H9 (cell line): ENCODE measurements at regions not wholly inside any gene's neighbourhood (a gene's known extent, or its start where the extent isn't known, plus 50 kb on each side); places are given as distances from the start of the nearest gene placed in this dataset.

Source experiments
- DNase-seq: peaks from one replicate; pipeline ENCODE4 v3.0.0-alpha.2; 2017
- H2AFZ ChIP-seq: one replicate; pipeline ENCODE4 v1.6.1; 2013; ENCODE audit warnings: mild to moderate bottlenecking, low read length, control low read depth, moderate library complexity
- H2AK5ac ChIP-seq: 2 replicates; pipeline ENCODE4 v1.6.1; 2013; ENCODE audit warnings: low read length, control low read depth, mixed read lengths; ENCODE audit not compliant: insufficient read length
- H2BK120ac ChIP-seq: one replicate; pipeline ENCODE4 v1.6.1; 2013; ENCODE audit warnings: low read depth, mild to moderate bottlenecking, low read length, control low read depth, inconsistent platforms; ENCODE audit not compliant: poor library complexity, severe bottlenecking
- H2BK12ac ChIP-seq: 2 replicates; pipeline ENCODE4 v1.6.1; 2013; ENCODE audit warnings: low read length, control low read depth, mixed read lengths, low read depth; ENCODE audit not compliant: insufficient read length
- H2BK15ac ChIP-seq: 2 replicates; pipeline ENCODE4 v1.6.1; 2013; ENCODE audit warnings: low read depth, low read length, control low read depth
- H2BK20ac ChIP-seq: one replicate; pipeline ENCODE4 v1.6.1; 2013; ENCODE audit warnings: low read depth, mild to moderate bottlenecking, low read length, control low read depth, inconsistent platforms; ENCODE audit not compliant: poor library complexity, severe bottlenecking
- H2BK5ac ChIP-seq: 2 replicates; pipeline ENCODE4 v1.6.1; 2013; ENCODE audit warnings: low read length, control low read depth, mixed read lengths; ENCODE audit not compliant: insufficient read length
- H3K14ac ChIP-seq: 2 replicates; pipeline ENCODE4 v1.6.1; 2013; ENCODE audit warnings: low read length, control low read depth; ENCODE audit not compliant: insufficient read depth
- H3K18ac ChIP-seq: 2 replicates; pipeline ENCODE4 v1.6.1; 2013; ENCODE audit warnings: low read depth, mild to moderate bottlenecking, mixed read lengths, low read length, control low read depth; ENCODE audit not compliant: insufficient read length
- H3K23ac ChIP-seq: 2 replicates; pipeline ENCODE4 v1.6.1; 2013; ENCODE audit warnings: low read length, control low read depth, mixed read lengths, low read depth; ENCODE audit not compliant: insufficient read length
- H3K23me2 ChIP-seq: 2 replicates; pipeline ENCODE4 v1.6.1; 2013; ENCODE audit warnings: low read depth, mild to moderate bottlenecking, mixed read lengths, low read length, control low read depth; ENCODE audit not compliant: insufficient read length, poor library complexity, severe bottlenecking
- H3K27ac ChIP-seq: 2 replicates; pipeline ENCODE4 v1.5.1; 2013; ENCODE audit warnings: low read length, control low read depth, mixed read lengths, low read depth; ENCODE audit not compliant: insufficient read length
- H3K27me3 ChIP-seq: 2 replicates; pipeline ENCODE4 v1.6.1; 2013; ENCODE audit warnings: low read length, control low read depth, inconsistent platforms; ENCODE audit not compliant: insufficient read depth
- H3K4ac ChIP-seq: 2 replicates; pipeline ENCODE4 v1.6.1; 2013; ENCODE audit warnings: low read depth, mild to moderate bottlenecking, control low read depth, inconsistent platforms, low read length, moderate library complexity
- H3K4me1 ChIP-seq: 2 replicates; pipeline ENCODE4 v1.6.1; 2013; ENCODE audit warnings: low read length, control low read depth, inconsistent platforms; ENCODE audit not compliant: insufficient read depth
- H3K4me2 ChIP-seq: 2 replicates; pipeline ENCODE4 v1.6.1; 2013; ENCODE audit warnings: low read length, control low read depth, mixed read lengths; ENCODE audit not compliant: insufficient read length, insufficient read depth
- H3K56ac ChIP-seq: 2 replicates; pipeline ENCODE4 v1.6.1; 2013; ENCODE audit warnings: low read depth, mild to moderate bottlenecking, mixed read lengths, low read length, control low read depth; ENCODE audit not compliant: insufficient read length
- H3K79me1 ChIP-seq: 2 replicates; pipeline ENCODE4 v1.6.1; 2013; ENCODE audit warnings: low read depth, mild to moderate bottlenecking, moderate library complexity, low read length, control low read depth, inconsistent platforms; ENCODE audit not compliant: insufficient read depth, poor library complexity, severe bottlenecking
- H3K79me2 ChIP-seq: 2 replicates; pipeline ENCODE4 v1.6.1; 2013; ENCODE audit warnings: low read length, control low read depth, inconsistent platforms; ENCODE audit not compliant: insufficient read depth
- H3K9ac ChIP-seq: 2 replicates; pipeline ENCODE4 v1.6.1; 2013; ENCODE audit warnings: low read length, control low read depth, mixed read lengths; ENCODE audit not compliant: insufficient read length; ENCODE audit errors: extremely low read depth
- H3K9me3 ChIP-seq: one replicate; pipeline ENCODE4 v1.6.1; 2013; ENCODE audit warnings: low read depth, low read length, inconsistent platforms; ENCODE audit not compliant: control insufficient read depth
- H3T11ph ChIP-seq: one replicate; pipeline ENCODE4 v1.6.1; 2013; ENCODE audit warnings: mild to moderate bottlenecking, low read length, control low read depth, inconsistent platforms
- H4K20me1 ChIP-seq: one replicate; pipeline ENCODE4 v1.6.1; 2013; ENCODE audit not compliant: control insufficient read depth, insufficient read length, insufficient read depth
- H4K5ac ChIP-seq: 2 replicates; pipeline ENCODE4 v1.6.1; 2013; ENCODE audit warnings: low read depth, mild to moderate bottlenecking, mixed read lengths, low read length, control low read depth; ENCODE audit not compliant: insufficient read length
- H4K8ac ChIP-seq: replicated peaks from 2 replicates; pipeline ENCODE4 v1.6.1; 2013; ENCODE audit warnings: low read length, control low read depth, mixed read lengths, low read depth; ENCODE audit not compliant: insufficient read length
- H4K91ac ChIP-seq: 2 replicates; pipeline ENCODE4 v1.6.1; 2013; ENCODE audit warnings: low read depth, mild to moderate bottlenecking, moderate library complexity, mixed read lengths, low read length, control low read depth; ENCODE audit not compliant: insufficient read length
- H3K27ac Mint-ChIP-seq, 3 experiments: 2 replicates in 2 of 3; 3 replicates in 1 of 3; pipeline ENCODE4 v1.8.0; 2020 to 2021; ENCODE audit warnings: mixed read lengths in 3 of 3, mild to moderate bottlenecking in 1 of 3, moderate library complexity in 1 of 3
- H3K27me3 Mint-ChIP-seq: 2 replicates; pipeline ENCODE4 v1.8.0; 2021; ENCODE audit warnings: low read depth, mild to moderate bottlenecking, moderate library complexity, mixed read lengths
- H3K36me3 Mint-ChIP-seq, 3 experiments: 2 replicates in 2 of 3; 3 replicates in 1 of 3; pipeline ENCODE4 v1.8.0; 2020 to 2021; ENCODE audit warnings: low read depth in 3 of 3, mixed read lengths in 3 of 3; ENCODE audit not compliant: insufficient read depth in 1 of 3
- H3K4me1 Mint-ChIP-seq, 2 experiments: 2 replicates each; pipeline ENCODE4 v1.8.0; 2020; ENCODE audit warnings: mixed read lengths in 2 of 2
- H3K4me3 Mint-ChIP-seq, 2 experiments: 2 replicates in 1 of 2; 3 replicates in 1 of 2; pipeline ENCODE4 v1.8.0; 2020 to 2021; ENCODE audit warnings: mild to moderate bottlenecking in 2 of 2, mixed read lengths in 2 of 2, moderate library complexity in 1 of 2
- H3K9me3 Mint-ChIP-seq, 2 experiments: 2 replicates in 1 of 2; 3 replicates in 1 of 2; pipeline ENCODE4 v1.8.0; 2020; ENCODE audit warnings: mild to moderate bottlenecking in 2 of 2, mixed read lengths in 2 of 2, moderate library complexity in 1 of 2
- CTCF ChIP-seq: fragments of 200-600 bp; sonication (generic); conservative IDR thresholded peaks from 3 replicates; pipeline ENCODE4 v1.8.0; 2021; ENCODE audit warnings: antibody characterized with exemption, mild to moderate bottlenecking
- WGBS: extraction: QIAGEN DNeasy Blood & Tissue Kit; methylation state at CpG from one replicate; pipeline ENCODE4 v1.1.7; 2013; ENCODE audit warnings: missing lambda C conversion rate, low lambda C conversion rate, mixed read lengths; ENCODE audit not compliant: insufficient read length; ENCODE audit errors: extremely low coverage; 5-methylcytosine and 5-hydroxymethylcytosine counted together

DNA sequence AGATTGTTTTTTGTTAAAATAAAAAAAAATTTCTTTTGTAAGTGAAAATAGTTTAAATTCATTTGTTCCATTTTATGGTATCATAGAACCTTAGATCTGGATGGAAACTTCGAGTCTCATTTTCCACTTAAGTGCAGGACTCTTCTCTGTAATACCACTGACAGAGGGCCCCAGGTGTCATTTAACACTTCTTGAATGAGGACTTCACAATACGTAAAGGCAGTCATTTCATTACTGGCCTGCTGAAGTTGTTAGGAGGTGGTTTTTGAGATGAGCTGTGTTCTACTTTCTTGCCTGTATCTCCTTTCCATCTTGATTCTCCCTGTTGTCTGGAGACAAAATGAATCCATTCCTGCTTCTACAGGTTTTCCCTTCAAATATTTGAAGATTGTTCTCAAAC, 455.3 kb downstream of the DMRT2 start:
- Histone ChIP-seq H3K4ac (no peak overlapping the region), H3K23me2 (no peaks in the 10 kb centered on the region), H3K27me3 (no peaks in the 10 kb centered on the region), H3K27ac (no peak overlapping the region), H3K23ac (no peak overlapping the region), H2BK20ac (no peak overlapping the region), H2BK12ac (no peak overlapping the region), H2BK15ac (no peak overlapping the region), H4K5ac (no peak overlapping the region), H3K14ac (no peak overlapping the region), H3K79me2 (no peaks in the 10 kb centered on the region), H2AFZ (no peak overlapping the region), H2BK120ac (no peak overlapping the region), H4K20me1 (no peaks in the 10 kb centered on the region), H3K18ac (no peak overlapping the region), H2BK5ac (no peak overlapping the region), H3K4me2 (no peak overlapping the region), H3K56ac (no peak overlapping the region), H3K9ac (no peak overlapping the region), H3K79me1 (no peaks in the 10 kb centered on the region), H3K4me1 (no peaks in the 10 kb centered on the region), H2AK5ac (no peak overlapping the region), H4K91ac (no peak overlapping the region), H3K9me3 (peaks cover 4% of the 10 kb centered on the region), H4K8ac (no peak overlapping the region), H3T11ph (no peak overlapping the region)
- no peak for DNase-seq
- Mint-ChIP-seq H3K9me3 (peaks cover 9 to 55% of the 10 kb centered on the region in 2 experiments; a peak in 4 of 5 replicates), H3K27ac (no peak overlapping the region), H3K4me3 (no peak overlapping the region), H3K4me1 (no peaks in the 10 kb centered on the region), H3K36me3 (peaks cover 0 to 4% (median 0%) of the 10 kb centered on the region in 3 experiments; a peak in 1 of 7 replicates), H3K27me3 (no peaks in the 10 kb centered on the region)
- no CpG with 5 or more reads among the region's 2 CpGs for WGBS
- TF ChIP-seq CTCF: no peak
